ENCODE measurements at regions not wholly inside any gene's neighbourhood (a gene's known extent, or its start where the extent isn't known, plus 50 kb on each side); places are given as distances from the start of the nearest gene placed in this dataset.
"Not testable (repeated sequence)": the region's sequence is repeated elsewhere in the genome, so short reads cannot be mapped to it uniquely, and the experiment has no call there.

GRCh38 chr12:127147724-127148123, 1119.2 kb upstream of the TMEM132C start:
- Mint-ChIP-seq H3K27me3 (peaks cover 6% of the 10 kb centered on the region), H3K36me3 (peaks cover 2% of the 10 kb centered on the region), H3K4me1 (peaks cover 11% of the 10 kb centered on the region), H3K4me3 (no peak overlapping the region), H3K9me3 (ENCODE audit: low read depth) (no peaks in the 10 kb centered on the region), H3K27ac (no peak overlapping the region)
- ATAC-seq (no peak), DNase-seq (no peak)
- CTCF ChIA-PET, result no interaction called here

DNA sequence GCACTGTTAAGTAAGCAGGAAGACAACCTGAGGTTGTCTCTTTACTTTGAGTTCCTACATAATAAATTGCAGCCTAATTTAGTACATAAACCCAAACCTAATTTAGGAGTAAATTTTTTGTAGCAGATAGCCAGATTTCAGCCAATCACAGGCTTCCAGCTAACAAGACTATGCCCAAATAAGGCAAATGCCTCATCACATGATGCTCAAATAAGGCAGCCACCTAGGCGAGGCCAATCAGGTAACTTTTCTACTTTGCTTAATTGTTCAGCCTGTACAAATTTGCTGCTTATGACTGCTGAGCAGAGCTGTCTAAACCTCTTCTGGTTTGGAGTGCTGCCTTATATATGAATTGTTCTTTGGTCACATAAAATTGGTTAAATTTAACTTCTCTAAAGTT, 1118.7 kb upstream of the TMEM132C start:
- peaks cover 6% of the 10 kb centered on the region for H3K27me3 Mint-ChIP-seq
- ATAC-seq, result no peak
- DNase-seq, result no peak
- H3K4me3 Mint-ChIP-seq, result no peak overlapping the region
- CTCF ChIA-PET, result no interaction called here
- peaks cover 11% of the 10 kb centered on the region for H3K4me1 Mint-ChIP-seq
- H3K36me3 Mint-ChIP-seq, result peaks cover 2% of the 10 kb centered on the region
- H3K9me3 Mint-ChIP-seq (ENCODE audit: low read depth), result no peaks in the 10 kb centered on the region
- H3K27ac Mint-ChIP-seq, result no peak overlapping the region

DNA sequence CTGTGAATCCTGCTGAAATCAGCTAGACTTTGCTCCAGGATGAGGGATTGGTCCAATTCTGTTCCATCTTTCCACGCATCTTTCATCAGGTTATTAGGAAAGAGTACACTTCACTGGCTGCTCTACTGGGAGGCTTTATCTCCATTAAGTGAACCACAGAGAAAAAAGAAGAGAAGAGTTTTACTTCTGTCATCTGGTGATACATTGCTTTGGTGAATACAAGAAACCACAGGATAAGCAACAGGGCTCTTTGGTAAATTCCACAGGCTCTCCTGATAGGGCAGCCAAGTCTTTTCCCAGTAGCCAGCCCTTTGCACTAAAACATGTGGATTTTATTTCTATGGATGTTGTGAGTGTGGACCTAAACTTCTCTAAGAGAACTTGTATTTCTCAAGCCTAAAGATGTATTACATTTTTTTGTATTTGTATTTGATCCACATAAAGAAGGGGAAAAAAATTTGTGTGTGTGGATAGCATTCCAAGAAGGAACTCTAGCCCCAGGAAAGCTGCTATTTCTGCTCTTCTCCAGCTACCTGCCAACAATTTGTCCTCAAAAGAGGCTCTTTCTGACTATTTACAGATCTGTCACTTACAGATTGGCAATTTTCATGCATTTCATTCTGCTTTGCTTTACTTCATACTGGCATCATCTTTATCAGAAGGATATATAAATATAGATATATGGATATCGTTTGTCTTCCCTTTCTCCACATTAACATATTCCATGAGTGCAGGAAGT, 1117.6 kb upstream of the TMEM132C start:
- Mint-ChIP-seq H3K27me3 (peaks cover 3% of the 10 kb centered on the region), H3K4me3 (no peak overlapping the region), H3K36me3 (peaks cover 2% of the 10 kb centered on the region), H3K4me1 (peaks cover 11% of the 10 kb centered on the region), H3K27ac (no peak overlapping the region), H3K9me3 (ENCODE audit: low read depth) (no peaks in the 10 kb centered on the region)
- DNase-seq (no peak), ATAC-seq (no peak)
- CTCF ChIA-PET, result no interaction called here

GRCh38 chr12:127150028-127150427, 1116.9 kb upstream of the TMEM132C start:
- peaks cover 2% of the 10 kb centered on the region for H3K36me3 Mint-ChIP-seq
- no peaks in the 10 kb centered on the region for H3K9me3 Mint-ChIP-seq (ENCODE audit: low read depth)
- ATAC-seq, result no peak
- no peak overlapping the region for H3K27ac Mint-ChIP-seq
- DNase-seq, result no peak
- no peak overlapping the region for H3K4me3 Mint-ChIP-seq
- H3K27me3 Mint-ChIP-seq, result peaks cover 3% of the 10 kb centered on the region
- H3K4me1 Mint-ChIP-seq, result peaks cover 11% of the 10 kb centered on the region
- CTCF ChIA-PET, result no interaction called here

- H3K4me1 Mint-ChIP-seq, result peaks cover 11% of the 10 kb centered on the region
- peaks cover 3% of the 10 kb centered on the region for H3K27me3 Mint-ChIP-seq
- no peak overlapping the region for H3K27ac Mint-ChIP-seq
- H3K9me3 Mint-ChIP-seq (ENCODE audit: low read depth), result no peaks in the 10 kb centered on the region
- DNase-seq (no peak), ATAC-seq (no peak)
- no peak overlapping the region for H3K4me3 Mint-ChIP-seq
- peaks cover 2% of the 10 kb centered on the region for H3K36me3 Mint-ChIP-seq
- CTCF ChIA-PET, result interaction anchor here (1.0 kb wide), 1 partner anchor 12 kb away, joined by 3 read pairs; no protein-coding TSS in a partner anchor
Measured at GRCh38 chr12:127150479-127150878, 1116.5 kb upstream of the TMEM132C start.

- peaks cover 2% of the 10 kb centered on the region for H3K36me3 Mint-ChIP-seq
- peaks cover 7% of the 10 kb centered on the region for H3K4me1 Mint-ChIP-seq
- H3K27ac Mint-ChIP-seq, result no peak overlapping the region
- no peak for ATAC-seq
- H3K4me3 Mint-ChIP-seq, result no peak overlapping the region
- CTCF ChIA-PET, result interaction anchor here (1.0 kb wide), 1 partner anchor 12 kb away, joined by 3 read pairs; no protein-coding TSS in a partner anchor
- no peak for DNase-seq
- H3K27me3 Mint-ChIP-seq, result peaks cover 3% of the 10 kb centered on the region
- H3K9me3 Mint-ChIP-seq (ENCODE audit: low read depth), result no peaks in the 10 kb centered on the region
Measured at GRCh38 chr12:127150956-127151355, 1116.0 kb upstream of the TMEM132C start.

- Mint-ChIP-seq H3K27me3 (peaks cover 3% of the 10 kb centered on the region), H3K4me1 (no peaks in the 10 kb centered on the region), H3K36me3 (no peaks in the 10 kb centered on the region), H3K27ac (no peak overlapping the region), H3K9me3 (ENCODE audit: low read depth) (no peaks in the 10 kb centered on the region), H3K4me3 (no peak overlapping the region)
- CTCF ChIA-PET, result no interaction called here
- no peak for DNase-seq
- no peak for ATAC-seq
Measured at GRCh38 chr12:127153996-127154395, 1113.0 kb upstream of the TMEM132C start.

- H3K9me3 Mint-ChIP-seq (ENCODE audit: low read depth); ATAC-seq; H3K4me3 Mint-ChIP-seq; DNase-seq; CTCF ChIA-PET; H3K27me3 Mint-ChIP-seq; H3K36me3 Mint-ChIP-seq; H3K4me1 Mint-ChIP-seq; H3K27ac Mint-ChIP-seq: not testable (repeated sequence)
Measured at GRCh38 chr12:127154830-127155229, 1112.1 kb upstream of the TMEM132C start.

DNA sequence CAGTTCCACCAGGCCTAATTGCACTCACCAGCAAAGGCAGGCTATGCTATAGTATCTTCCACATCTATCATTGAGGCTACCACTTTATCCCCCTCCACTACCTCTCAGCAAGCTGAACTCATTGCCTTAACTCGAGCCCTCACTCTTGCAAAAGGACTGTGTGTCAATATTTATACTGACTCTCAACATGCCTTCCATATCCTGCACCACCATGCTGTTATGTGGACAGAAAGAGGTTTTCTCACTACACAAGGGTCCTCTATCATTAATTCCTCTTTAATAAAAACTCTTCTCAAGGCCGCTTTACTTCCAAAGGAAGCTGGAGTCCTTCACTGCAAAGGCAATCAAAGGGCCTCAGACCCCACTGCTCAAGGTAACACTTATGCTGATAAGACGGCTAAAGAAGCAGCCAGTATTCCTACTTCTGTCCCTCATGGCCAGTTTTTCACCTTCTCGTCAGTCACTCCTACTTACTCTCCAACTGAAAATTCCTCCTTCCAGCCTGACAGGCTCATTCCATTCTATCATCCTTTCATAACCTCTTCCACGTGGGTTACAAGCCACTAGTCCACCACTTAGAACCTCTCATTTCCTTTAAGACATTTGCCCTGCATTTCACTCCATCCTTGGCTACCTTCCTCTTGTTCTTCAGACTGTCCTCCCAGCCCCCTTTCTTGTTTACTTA, 1110.9 kb upstream of the TMEM132C start:
- CTCF ChIA-PET, H3K4me1 Mint-ChIP-seq: not testable (repeated sequence)

GRCh38 chr12:127157501-127158366, 1109.2 kb upstream of the TMEM132C start:
- CTCF ChIA-PET; DNase-seq; H3K27ac Mint-ChIP-seq; ATAC-seq; H3K4me3 Mint-ChIP-seq; H3K27me3 Mint-ChIP-seq; H3K9me3 Mint-ChIP-seq (ENCODE audit: low read depth): not testable (repeated sequence)
- Mint-ChIP-seq H3K4me1 (peaks cover 20% of the 10 kb centered on the region), H3K36me3 (peaks cover 15% of the 10 kb centered on the region)

More for the DNA sequence above, 1110.9 kb upstream of the TMEM132C start:
- H3K27ac Mint-ChIP-seq; H3K36me3 Mint-ChIP-seq; H3K9me3 Mint-ChIP-seq (ENCODE audit: low read depth); ATAC-seq; DNase-seq; H3K4me3 Mint-ChIP-seq; H3K27me3 Mint-ChIP-seq: not testable (repeated sequence)

GRCh38 chr12:127158385-127159061, 1108.4 kb upstream of the TMEM132C start:
- Mint-ChIP-seq H3K4me3 (no peak overlapping the region), H3K4me1 (peaks cover 27% of the 10 kb centered on the region), H3K27me3 (no peaks in the 10 kb centered on the region), H3K36me3 (peaks cover 17% of the 10 kb centered on the region), H3K27ac (no peak overlapping the region), H3K9me3 (ENCODE audit: low read depth) (no peaks in the 10 kb centered on the region)
- CTCF ChIA-PET, result no interaction called here
- DNase-seq (no peak), ATAC-seq (no peak)

GRCh38 chr12:127161466-127161865, 1105.5 kb upstream of the TMEM132C start:
- H3K4me3 Mint-ChIP-seq, result no peak overlapping the region
- ATAC-seq, result no peak
- peaks cover 40% of the 10 kb centered on the region for H3K4me1 Mint-ChIP-seq
- H3K36me3 Mint-ChIP-seq, result peaks cover 17% of the 10 kb centered on the region
- no peaks in the 10 kb centered on the region for H3K27me3 Mint-ChIP-seq
- no peaks in the 10 kb centered on the region for H3K9me3 Mint-ChIP-seq (ENCODE audit: low read depth)
- CTCF ChIA-PET, result no interaction called here
- no peak for DNase-seq
- no peak overlapping the region for H3K27ac Mint-ChIP-seq

DNA sequence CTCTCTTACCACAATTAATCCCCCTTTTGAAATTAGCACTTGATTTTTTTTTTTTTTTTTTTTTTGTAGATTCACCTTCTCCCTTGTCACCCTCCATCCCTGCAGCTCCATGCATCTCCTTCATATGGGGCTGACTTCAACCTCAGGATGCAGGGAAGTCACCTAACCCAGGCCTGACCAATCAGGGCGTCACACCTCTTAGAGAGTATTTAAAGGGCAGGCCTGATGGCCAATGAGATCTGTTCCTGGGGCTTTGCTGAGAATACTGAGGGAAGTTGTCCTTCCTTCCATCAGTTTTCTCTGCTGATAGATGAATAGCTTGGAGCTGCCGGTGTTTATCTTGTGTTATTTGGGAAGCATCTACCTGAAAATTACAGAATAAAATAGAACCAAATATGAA, 1104.7 kb upstream of the TMEM132C start:
- H3K4me1 Mint-ChIP-seq, result peaks cover 42% of the 10 kb centered on the region
- no peak for DNase-seq
- H3K36me3 Mint-ChIP-seq, result peaks cover 17% of the 10 kb centered on the region
- peak overlapping the region; percentile 91 for H3K27ac Mint-ChIP-seq
- no peaks in the 10 kb centered on the region for H3K27me3 Mint-ChIP-seq
- no peak overlapping the region for H3K4me3 Mint-ChIP-seq
- CTCF ChIA-PET, result interaction anchor here (0.8 to 2.1 kb wide), 3 partner anchors 11 to 69 kb away, joined by 3 to 7 read pairs (median 3); no protein-coding TSS in a partner anchor
- no peaks in the 10 kb centered on the region for H3K9me3 Mint-ChIP-seq (ENCODE audit: low read depth)
- no peak for ATAC-seq

All from activated CD8-positive, alpha-beta memory T cell treated with anti-CD3 and anti-CD28 coated beads, Interleukin-2, amount 10 ng/mL, durations not matched to agents 7 days and 5 days (primary cell).